HG03095 (cell line): ENCODE measurements at regions not wholly inside any gene's neighbourhood (a gene's known extent, or its start where the extent isn't known, plus 50 kb on each side); places are given as distances from the start of the nearest gene placed in this dataset.

Experiments used
- ATAC-seq: cut with Tn5 transposase; IDR thresholded peaks from one replicate; pipeline ENCODE4 v1.9.1; 2021; ENCODE audit warnings: moderate library complexity; ENCODE audit not compliant: unreplicated experiment

- no peak for ATAC-seq
Observed at GRCh38 chr9:108311745-108312144, 544.0 kb downstream of the ACTL7B start.

- ATAC-seq: no peak
Observed at GRCh38 chr9:108310202-108310601, 545.6 kb downstream of the ACTL7B start.

GRCh38 chr9:108300306-108301287 is 555.2 kb downstream of the ACTL7B start:
- no peak for ATAC-seq

GRCh38 chr9:108297073-108297472 is 558.7 kb downstream of the ACTL7B start:
- no peak for ATAC-seq

- no peak for ATAC-seq
Observed at GRCh38 chr9:108296056-108296455, 559.7 kb downstream of the ACTL7B start.

DNA sequence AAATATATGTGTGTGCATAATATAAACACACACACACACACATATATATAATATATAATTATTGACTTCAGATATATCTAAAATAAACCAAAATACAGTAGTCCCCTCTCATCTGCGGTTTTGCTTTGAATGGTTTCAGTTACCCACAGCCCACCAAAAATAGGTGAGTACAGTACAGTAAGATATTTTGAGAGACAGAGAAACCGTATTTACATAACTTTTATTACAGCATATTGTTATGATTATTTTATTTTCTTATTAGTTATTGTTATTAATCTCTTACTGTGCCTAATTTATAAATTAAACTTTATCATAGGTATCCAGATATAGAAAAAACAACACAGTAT is 564.2 kb downstream of the ACTL7B start:
- no peak for ATAC-seq

DNA sequence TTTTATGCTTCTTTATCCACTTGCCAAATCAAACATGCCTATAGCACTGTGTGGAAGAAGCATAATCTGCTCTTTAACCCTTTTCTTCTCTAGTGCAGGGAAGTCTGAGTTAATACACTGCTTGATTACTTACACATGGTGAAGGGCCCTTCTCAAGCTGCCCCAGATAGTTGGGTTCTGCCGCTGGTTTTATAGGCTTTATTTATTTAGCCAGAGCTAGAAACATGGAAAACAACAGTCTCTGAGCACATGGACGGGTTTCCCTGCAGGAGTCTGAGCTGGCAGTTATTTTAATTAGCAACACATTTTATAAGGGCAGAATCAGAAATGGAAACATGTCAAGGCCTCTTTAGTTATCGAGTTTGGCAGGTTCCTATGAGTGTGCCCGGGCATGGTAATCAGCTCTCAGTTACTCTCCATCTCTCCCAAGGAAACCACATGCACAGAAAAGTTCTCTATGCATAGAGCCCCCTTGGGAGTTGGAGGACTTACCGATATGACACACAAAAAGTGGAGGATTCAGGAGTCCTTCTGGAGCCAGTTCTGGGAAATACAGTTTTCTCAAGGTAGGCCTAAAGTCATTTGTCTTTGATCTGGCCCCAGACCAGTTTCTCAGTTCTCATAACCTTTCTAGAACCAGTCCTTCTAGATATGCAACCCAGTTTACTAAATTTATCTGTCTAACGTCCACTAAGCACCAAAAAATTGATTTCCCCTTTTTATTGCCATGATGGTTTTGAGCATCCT is 564.8 kb downstream of the ACTL7B start:
- ATAC-seq: no peak

DNA sequence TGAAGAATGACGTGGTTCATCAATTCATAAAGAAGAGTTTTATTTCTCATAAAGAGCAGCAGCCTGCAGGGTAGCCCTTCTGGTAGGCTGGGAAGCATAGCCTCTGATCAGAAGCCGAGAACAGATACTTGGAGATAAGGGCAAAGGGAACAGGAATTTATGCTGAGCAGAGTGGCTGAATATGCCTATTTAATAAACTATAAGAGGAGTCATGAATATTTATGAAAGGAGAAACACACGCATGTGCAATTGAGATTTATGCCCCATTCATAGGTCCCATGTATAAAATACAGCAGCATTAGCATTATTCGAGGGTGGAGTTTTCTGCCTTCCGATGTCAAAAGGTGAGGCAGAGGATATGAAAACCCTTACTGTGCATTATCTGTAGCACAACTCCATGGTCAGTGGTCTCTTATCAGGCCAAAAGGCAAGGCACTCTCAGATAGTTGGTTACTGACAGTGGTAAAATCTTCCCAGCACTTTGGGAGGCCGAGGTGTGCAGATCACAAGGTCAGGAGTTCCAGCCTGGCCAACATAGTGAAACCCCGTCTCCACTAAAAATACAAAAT is 569.1 kb downstream of the ACTL7B start:
- ATAC-seq: no peak

GRCh38 chr9:108283696-108284095 is 572.1 kb downstream of the ACTL7B start:
- no peak for ATAC-seq

DNA sequence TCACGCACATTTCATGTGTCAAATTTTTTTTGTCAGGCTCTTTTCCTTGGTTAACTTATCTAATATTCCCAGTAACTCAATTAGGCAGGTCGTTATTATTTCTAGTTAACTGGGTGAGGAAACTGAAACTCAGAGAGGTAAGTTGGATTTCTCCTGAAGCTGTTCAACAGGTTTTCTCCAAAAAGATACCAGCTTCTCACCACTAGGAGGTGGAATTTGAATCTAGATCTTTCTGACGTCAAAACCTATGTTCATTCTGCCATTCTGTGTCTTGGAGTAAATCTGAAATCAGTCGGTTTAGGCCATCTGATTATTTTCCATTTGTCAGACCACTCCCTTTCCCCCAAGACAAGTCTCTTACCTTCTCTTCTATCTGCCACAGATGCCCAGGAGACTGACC is 572.9 kb downstream of the ACTL7B start:
- ATAC-seq: no peak

DNA sequence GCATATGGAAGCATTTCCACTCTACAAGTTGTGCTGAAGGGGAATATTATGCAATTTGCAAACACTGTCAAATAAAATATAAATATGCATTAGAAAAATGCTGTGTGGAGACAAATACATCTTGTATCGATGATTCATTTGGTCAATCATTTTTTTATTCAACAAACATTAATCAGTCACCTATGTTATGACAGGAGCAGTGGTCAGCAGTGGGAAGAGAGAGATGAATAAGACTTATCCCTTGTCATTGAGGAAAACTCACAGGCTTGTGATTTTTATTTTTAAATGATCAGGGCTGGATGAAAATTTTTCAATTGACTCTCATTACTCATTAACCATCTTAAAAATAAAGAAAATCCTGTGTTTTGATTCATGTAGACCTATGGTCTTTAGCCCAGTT is 574.1 kb downstream of the ACTL7B start:
- ATAC-seq: no peak

GRCh38 chr9:108278341-108278740 is 577.4 kb downstream of the ACTL7B start:
- ATAC-seq: no peak

DNA sequence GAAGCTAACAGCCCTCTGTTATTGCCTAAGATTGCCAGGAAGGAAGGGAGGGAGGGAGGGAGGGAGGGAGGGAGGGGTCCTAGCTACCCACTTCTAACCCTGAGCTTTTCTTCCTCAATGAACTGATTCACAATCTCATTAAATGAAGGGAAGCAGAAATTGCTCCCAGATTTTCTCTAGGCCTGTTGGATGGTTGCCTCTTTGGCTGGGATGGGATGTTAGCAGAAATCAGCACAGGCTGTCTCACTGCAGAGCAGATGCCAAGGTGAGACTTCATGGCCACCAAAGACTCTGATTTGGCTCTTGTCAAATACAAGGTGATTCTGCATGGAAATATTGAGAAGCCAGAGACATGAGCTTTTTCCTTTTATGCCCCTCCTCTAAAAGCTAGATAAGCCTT is 578.6 kb downstream of the ACTL7B start:
- ATAC-seq: no peak

GRCh38 chr9:108275906-108276305 is 579.9 kb downstream of the ACTL7B start:
- ATAC-seq: no peak

DNA sequence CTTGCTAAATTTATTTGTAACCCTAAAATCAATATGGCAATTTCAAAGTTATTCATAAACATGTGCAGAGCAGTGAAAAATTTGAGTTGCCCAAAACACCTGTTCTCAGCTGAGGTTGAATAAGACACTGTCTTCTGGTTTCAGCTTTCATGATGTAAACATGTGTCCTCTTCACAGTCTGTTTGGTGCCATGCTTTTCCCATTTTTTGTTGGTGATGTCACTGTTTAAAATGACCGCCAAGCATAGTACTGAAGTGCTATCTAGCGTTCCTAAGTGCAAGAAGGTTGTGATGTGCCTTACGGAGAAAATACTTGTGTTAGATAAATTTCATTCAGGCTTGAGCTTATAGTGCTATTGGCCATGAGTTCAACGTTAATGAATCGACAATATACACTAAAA is 580.8 kb downstream of the ACTL7B start:
- no peak for ATAC-seq

GRCh38 chr9:108273988-108274387 is 581.8 kb downstream of the ACTL7B start:
- no peak for ATAC-seq

GRCh38 chr9:108272349-108272899 is 583.4 kb downstream of the ACTL7B start:
- no peak for ATAC-seq

DNA sequence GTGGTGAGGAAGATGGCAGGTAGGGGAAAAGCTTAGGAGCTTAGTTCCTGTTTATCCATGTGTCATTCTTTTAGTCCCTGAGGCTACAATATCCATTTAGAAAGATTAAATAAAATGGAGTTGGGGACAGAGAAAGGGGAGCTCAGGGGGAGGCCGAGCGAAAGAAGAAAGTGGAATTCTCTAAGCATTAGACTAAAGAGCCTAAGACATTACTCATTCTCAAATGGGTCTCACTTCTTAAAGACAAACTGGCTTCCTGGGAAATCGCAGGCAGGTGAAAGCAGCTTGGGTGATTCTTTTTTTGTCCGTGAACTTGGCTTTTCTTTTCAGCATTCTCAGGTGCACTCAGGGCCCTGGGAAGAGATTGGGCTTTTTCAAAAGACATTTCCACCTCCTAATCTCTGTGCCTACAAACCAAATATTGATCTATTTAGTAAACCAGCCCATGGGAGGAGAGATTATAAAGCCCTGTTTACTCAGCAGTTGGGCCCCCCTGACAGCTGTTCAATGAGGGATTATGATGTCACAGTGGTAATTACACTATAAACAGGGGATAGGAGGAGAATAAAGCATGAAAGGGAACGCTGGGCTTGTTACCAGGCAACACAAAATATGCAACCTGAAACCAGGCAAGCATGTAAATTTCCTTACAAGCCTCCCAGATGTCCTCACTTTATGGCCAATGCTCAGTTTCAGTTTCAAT is 584.0 kb downstream of the ACTL7B start:
- ATAC-seq: no peak

DNA sequence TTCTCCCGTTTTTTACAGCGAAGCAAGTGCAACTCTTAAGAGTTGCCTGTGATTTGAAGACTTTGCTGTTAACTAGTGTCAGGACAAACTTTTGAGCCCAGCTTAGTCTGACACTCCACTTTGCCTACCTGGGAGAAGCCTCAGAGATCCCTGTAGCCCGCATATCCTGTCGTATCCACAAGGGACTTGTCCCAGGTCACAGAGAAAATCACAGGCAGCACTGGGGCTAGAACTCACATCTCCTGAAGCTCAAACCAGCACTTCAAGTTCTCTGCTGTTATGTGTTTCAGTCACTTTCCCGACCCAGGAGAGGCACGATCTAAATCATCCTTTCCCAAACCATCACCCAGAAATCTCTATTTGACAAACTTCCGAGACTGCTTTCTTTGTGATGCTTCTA is 584.5 kb downstream of the ACTL7B start:
- ATAC-seq: no peak

- ATAC-seq: no peak
Observed at GRCh38 chr9:108270561-108270960, 585.2 kb downstream of the ACTL7B start.

DNA sequence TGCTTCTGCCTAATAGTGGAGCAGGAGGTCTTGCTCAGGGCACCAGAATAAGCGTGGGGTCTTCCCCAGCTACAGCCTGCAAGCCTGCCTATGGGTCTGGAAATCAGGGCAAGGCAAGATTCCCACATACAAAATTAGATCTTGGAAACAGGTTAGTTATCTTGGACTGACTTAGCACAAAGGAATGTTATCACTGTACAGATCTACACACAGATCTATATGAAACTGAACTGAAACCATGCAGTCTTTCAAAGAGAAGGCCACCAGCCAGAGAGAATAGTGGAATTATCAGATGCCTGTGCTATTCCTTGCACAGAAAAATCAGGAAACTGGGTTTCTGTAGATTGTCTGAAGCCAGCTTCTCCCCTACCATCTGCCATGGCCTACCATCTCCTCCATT is 585.7 kb downstream of the ACTL7B start:
- no peak for ATAC-seq
